ENCODE measurements at regions not wholly inside any gene's neighbourhood (a gene's known extent, or its start where the extent isn't known, plus 50 kb on each side); places are given as distances from the start of the nearest gene placed in this dataset.

- TF ChIP-seq, protein P1, sequence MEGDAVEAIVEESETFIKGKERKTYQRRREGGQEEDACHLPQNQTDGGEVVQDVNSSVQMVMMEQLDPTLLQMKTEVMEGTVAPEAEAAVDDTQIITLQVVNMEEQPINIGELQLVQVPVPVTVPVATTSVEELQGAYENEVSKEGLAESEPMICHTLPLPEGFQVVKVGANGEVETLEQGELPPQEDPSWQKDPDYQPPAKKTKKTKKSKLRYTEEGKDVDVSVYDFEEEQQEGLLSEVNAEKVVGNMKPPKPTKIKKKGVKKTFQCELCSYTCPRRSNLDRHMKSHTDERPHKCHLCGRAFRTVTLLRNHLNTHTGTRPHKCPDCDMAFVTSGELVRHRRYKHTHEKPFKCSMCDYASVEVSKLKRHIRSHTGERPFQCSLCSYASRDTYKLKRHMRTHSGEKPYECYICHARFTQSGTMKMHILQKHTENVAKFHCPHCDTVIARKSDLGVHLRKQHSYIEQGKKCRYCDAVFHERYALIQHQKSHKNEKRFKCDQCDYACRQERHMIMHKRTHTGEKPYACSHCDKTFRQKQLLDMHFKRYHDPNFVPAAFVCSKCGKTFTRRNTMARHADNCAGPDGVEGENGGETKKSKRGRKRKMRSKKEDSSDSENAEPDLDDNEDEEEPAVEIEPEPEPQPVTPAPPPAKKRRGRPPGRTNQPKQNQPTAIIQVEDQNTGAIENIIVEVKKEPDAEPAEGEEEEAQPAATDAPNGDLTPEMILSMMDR (IDR thresholded peaks at IDR 0.05; ENCODE audit: low read depth, low read length, missing input control), result no peak
- no peak for TF ChIP-seq RAD21 (IDR thresholded peaks at IDR 0.05)
- TF ChIP-seq, protein P2, sequence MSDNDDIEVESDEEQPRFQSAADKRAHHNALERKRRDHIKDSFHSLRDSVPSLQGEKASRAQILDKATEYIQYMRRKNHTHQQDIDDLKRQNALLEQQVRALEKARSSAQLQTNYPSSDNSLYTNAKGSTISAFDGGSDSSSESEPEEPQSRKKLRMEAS (IDR thresholded peaks at IDR 0.05), result no peak
- no peak for TF ChIP-seq REST (IDR thresholded peaks at IDR 0.05)
- TF ChIP-seq TAF1 (conservative IDR thresholded peaks at IDR 0.05), result no peak
- no peak for TF ChIP-seq SP1 (IDR thresholded peaks at IDR 0.05)
- no peak for TF ChIP-seq FOXA1 (IDR thresholded peaks at IDR 0.05)
- TF ChIP-seq JUND (IDR thresholded peaks at IDR 0.05), result no peak
- TF ChIP-seq EGR1 (IDR thresholded peaks at IDR 0.05; ENCODE audit: low read depth in 2 of 2), result no peak
- TF ChIP-seq YY1 (IDR thresholded peaks at IDR 0.05), result no peak
- TF ChIP-seq GABPA (IDR thresholded peaks at IDR 0.05 in 1 of 2, conservative IDR thresholded peaks at IDR 0.05 in 1 of 2), result no peak
- TF ChIP-seq, protein P3, sequence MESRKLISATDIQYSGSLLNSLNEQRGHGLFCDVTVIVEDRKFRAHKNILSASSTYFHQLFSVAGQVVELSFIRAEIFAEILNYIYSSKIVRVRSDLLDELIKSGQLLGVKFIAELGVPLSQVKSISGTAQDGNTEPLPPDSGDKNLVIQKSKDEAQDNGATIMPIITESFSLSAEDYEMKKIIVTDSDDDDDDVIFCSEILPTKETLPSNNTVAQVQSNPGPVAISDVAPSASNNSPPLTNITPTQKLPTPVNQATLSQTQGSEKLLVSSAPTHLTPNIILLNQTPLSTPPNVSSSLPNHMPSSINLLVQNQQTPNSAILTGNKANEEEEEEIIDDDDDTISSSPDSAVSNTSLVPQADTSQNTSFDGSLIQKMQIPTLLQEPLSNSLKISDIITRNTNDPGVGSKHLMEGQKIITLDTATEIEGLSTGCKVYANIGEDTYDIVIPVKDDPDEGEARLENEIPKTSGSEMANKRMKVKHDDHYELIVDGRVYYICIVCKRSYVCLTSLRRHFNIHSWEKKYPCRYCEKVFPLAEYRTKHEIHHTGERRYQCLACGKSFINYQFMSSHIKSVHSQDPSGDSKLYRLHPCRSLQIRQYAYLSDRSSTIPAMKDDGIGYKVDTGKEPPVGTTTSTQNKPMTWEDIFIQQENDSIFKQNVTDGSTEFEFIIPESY (IDR thresholded peaks at IDR 0.05), result no peak
- no peak for TF ChIP-seq RXRA (IDR thresholded peaks at IDR 0.05)
- TF ChIP-seq ATF3 (IDR thresholded peaks at IDR 0.05), result no peak
Measured at GRCh38 chr13:44629465-44630183, 53.5 kb upstream of the TSC22D1 start.

All from liver (tissue), 3 donors.